ENCODE measurements at regions not wholly inside any gene's neighbourhood (a gene's known extent, or its start where the extent isn't known, plus 50 kb on each side); places are given as distances from the start of the nearest gene placed in this dataset.

- DNase-seq (ENCODE audit: low spot score), result no peak
Observed at GRCh38 chr18:64322189-64322588, 173.3 kb upstream of the LINC00305 start.

- no peak for DNase-seq (ENCODE audit: low spot score)
Observed at GRCh38 chr18:64318547-64318946, 169.7 kb upstream of the LINC00305 start.

- DNase-seq (ENCODE audit: low spot score), result no peak
Observed at GRCh38 chr18:64311859-64312258, 163.0 kb upstream of the LINC00305 start.

GRCh38 chr18:64295839-64296238, 147.0 kb upstream of the LINC00305 start:
- DNase-seq (ENCODE audit: low spot score), result no peak

GRCh38 chr18:64294967-64295366, 146.1 kb upstream of the LINC00305 start:
- no peak for DNase-seq (ENCODE audit: low spot score)

GRCh38 chr18:64288432-64288831, 139.5 kb upstream of the LINC00305 start:
- no peak for DNase-seq (ENCODE audit: low spot score)

GRCh38 chr18:64287926-64288325, 139.0 kb upstream of the LINC00305 start:
- DNase-seq (ENCODE audit: low spot score), result no peak

GRCh38 chr18:64283059-64283458, 134.2 kb upstream of the LINC00305 start:
- DNase-seq (ENCODE audit: low spot score), result no peak

GRCh38 chr18:64278026-64278425, 129.1 kb upstream of the LINC00305 start:
- no peak for DNase-seq (ENCODE audit: low spot score)

- no peak for DNase-seq (ENCODE audit: low spot score)
Observed at GRCh38 chr18:64276311-64277090, 127.6 kb upstream of the LINC00305 start.

GRCh38 chr18:64275593-64276300, 126.9 kb upstream of the LINC00305 start:
- no peak for DNase-seq (ENCODE audit: low spot score)

- DNase-seq (ENCODE audit: low spot score), result no peak
Observed at GRCh38 chr18:64273724-64274123, 124.8 kb upstream of the LINC00305 start.

GRCh38 chr18:64271975-64272659, 123.2 kb upstream of the LINC00305 start:
- no peak for DNase-seq (ENCODE audit: low spot score)

GRCh38 chr18:64271246-64271645, 122.4 kb upstream of the LINC00305 start:
- peak; percentile 29 for DNase-seq (ENCODE audit: low spot score)

GRCh38 chr18:64270608-64271007, 121.7 kb upstream of the LINC00305 start:
- DNase-seq (ENCODE audit: low spot score), result no peak

- DNase-seq (ENCODE audit: low spot score), result no peak
Observed at GRCh38 chr18:64270121-64270520, 121.2 kb upstream of the LINC00305 start.

- no peak for DNase-seq (ENCODE audit: low spot score)
Observed at GRCh38 chr18:64264171-64264570, 115.3 kb upstream of the LINC00305 start.

- no peak for DNase-seq (ENCODE audit: low spot score)
Observed at GRCh38 chr18:64260810-64261209, 111.9 kb upstream of the LINC00305 start.

GRCh38 chr18:64259871-64260270, 111.0 kb upstream of the LINC00305 start:
- no peak for DNase-seq (ENCODE audit: low spot score)

- DNase-seq (ENCODE audit: low spot score), result no peak
Observed at GRCh38 chr18:64258111-64258650, 109.3 kb upstream of the LINC00305 start.

- no peak for DNase-seq (ENCODE audit: low spot score)
Observed at GRCh38 chr18:64254399-64255093, 105.7 kb upstream of the LINC00305 start.

- DNase-seq (ENCODE audit: low spot score), result no peak
Observed at GRCh38 chr18:64253873-64254272, 105.0 kb upstream of the LINC00305 start.

All from pons (tissue), 1 donor.